Activated T-cell treated with anti-CD3 and anti-CD28 coated beads for 48 hours (primary cell): ENCODE measurements at regions not wholly inside any gene's neighbourhood (a gene's known extent, or its start where the extent isn't known, plus 50 kb on each side); places are given as distances from the start of the nearest gene placed in this dataset.

Source experiments
- DNase-seq: peaks from one replicate; pipeline ENCODE4 v3.0.0-alpha.2; 2020; ENCODE audit warnings: low read depth

DNA sequence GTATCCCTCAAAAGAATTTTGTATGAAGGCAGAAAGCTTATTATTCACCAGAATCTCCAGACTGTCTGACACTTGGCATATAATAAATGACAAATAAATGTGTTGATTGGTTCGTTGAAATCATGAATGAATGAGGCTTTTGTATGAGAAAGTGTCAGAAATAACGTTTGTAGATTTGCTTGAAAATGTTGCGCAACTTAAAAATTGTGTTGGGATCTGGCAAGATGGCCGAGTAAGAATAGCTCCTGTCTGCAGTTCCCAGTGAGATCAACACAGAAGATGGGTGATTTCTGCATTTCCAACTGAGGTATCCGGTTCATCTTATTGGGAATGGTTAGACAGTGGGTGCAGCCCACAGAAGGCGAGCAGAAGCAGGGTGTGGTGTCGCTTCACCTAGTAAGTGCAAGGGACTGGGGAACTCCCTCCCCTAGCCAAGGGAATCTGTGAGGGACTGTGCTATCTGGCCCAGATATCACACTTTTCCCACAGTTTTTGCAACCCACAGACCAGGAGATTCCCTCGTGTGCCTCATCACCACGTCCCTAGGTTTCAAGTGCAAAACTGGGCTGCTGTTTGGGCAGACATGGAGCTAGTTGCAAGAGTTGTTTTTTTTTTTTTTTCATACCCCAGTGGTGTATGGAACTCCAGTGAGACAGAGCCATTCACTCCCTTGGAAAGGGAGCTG lies 759.0 kb downstream of the LTN1 start:
- DNase-seq, result no peak

DNA sequence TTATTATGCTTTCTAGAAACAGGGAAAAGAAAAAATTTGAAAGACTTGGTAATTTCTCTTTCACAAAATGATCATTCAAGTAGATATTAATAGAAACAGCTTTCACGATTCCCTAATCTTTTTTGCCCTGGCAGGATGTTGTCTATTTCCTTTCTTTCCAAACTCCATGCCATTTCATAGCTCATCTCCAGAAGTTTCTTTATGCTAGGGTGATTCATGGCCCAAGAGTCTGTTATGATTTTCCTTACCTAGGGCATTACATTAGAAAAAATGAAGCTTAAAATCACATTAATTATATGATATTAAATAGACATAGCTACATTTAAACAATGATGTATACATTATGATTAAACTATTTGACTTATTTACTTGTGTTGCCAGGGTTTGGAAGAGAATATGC lies 762.1 kb downstream of the LTN1 start:
- DNase-seq, result no peak

GRCh38 chr21:28229814-28230213 lies 762.9 kb downstream of the LTN1 start:
- no peak for DNase-seq

DNA sequence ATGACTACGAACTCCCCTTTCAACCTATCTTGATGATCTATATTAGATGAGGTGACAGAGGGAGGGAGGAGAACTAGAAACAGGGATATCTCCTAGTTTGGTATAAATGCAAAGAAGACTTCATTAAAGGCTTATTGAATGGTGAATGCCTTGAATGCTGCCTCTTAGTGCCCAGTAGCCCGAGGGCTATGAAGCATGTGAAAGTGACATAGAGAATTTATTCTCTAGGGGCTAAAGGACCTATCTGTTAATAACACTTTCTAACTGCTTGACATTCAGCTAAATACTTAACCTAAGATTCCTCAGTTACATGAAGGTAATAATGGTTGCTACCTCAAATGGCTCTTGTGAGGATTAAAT lies 764.1 kb downstream of the LTN1 start:
- DNase-seq, result no peak

- no peak for DNase-seq
Observed at GRCh38 chr21:28227881-28228635, 764.6 kb downstream of the LTN1 start.

DNA sequence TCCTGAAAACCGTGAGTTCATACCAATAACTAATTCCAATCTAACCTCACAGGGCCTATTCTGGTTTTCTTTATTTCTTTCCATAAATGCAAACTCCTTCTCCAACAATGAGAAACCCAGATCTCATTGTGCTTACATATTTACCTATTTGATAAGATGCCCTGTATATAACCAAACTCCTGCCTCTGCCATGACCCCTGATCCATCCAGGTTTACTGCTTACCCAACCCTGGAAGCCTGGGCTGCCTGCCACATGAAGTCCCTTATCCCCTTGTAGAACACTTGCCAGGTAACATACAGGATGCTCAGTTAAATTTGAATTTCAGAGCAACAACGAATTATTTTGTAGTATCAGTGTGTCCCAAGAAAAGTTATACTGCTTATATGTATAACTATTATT lies 766.1 kb downstream of the LTN1 start:
- DNase-seq, result no peak

DNA sequence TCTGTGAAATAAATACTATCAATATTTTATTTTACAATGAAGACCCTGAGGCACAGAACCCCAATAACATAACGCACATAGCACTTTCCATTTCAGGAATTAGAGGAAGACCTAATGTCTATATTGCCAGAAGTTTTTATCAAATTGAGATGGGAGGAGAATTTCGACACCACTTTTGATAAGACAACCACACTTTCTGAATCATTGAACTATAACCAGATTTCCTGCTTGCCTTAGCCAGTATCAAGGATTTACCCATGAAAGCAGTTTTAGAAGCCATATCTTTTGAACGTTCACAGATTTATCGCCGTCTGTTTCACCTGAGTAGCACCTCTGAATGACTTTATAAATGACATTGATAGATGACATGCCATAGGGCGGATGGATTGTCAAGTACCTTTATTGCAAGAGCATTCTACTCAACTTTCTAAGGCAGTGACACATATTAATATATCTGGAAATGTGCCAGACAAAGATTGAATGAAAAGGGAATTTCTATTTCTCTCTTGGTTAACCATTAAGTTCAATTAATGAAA lies 768.4 kb downstream of the LTN1 start:
- no peak for DNase-seq

DNA sequence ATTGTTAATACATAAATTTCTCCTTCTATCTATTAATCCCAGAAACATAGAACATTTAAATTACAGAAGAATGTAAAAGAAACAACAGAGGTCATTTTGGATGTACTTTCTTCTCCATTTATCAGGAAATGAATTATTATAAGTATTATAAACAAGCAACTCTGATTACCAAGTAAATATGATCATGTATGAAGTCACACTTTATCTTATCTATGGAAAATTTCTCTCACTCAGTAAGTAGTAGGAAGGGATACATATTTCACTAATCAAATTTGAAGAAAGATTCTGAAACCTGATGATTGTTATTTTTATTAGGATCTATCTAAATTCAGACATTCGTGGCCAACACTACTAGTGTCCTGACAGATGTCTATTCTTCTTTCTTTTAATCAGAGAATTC lies 770.7 kb downstream of the LTN1 start:
- no peak for DNase-seq

DNA sequence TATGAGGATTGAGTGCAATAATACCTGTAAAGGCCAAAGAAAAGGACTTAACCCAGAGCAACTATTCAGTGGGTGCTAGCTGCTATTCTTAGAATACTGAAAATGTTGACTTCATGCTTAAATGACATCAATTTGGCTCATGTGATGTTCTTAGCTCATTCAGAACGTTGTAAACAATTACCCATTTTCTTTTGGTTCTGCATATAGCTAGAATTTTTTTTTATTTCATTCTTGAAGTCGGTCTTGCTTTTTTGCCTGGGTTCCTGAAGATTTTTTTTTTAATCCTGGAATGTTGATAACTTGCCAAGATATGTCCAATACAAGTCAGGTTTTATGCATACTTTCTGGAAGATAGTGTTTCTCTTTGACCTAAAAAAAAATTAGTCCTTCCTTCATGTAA lies 772.0 kb downstream of the LTN1 start:
- DNase-seq, result no peak

DNA sequence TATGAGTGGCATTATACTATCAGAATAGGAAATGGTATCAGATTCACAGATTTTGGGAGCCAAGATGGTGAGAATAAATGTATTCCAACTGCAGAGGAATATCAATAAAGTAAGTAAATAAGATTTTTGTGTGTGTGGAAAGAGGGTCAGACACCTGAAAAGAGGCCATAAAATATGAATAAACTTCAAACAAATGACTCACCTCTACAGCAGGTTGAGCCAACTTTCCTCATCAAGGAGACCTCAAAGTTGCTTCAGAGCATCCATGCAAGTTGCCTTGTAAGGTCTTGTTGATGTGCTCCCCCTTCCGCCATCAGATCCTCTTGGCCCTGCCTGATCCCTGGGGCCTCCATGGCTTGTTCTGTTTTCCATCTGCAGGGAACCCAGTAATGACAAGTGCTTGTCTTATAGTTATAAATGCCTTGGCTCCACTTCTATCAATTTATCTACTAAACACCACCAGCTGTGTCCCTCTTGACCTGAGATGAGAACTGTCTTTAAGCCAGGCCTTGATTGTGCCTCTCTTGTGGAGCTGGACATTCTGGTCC lies 775.6 kb downstream of the LTN1 start:
- no peak for DNase-seq

- no peak for DNase-seq
Observed at GRCh38 chr21:28215214-28215954, 777.3 kb downstream of the LTN1 start.

GRCh38 chr21:28214786-28215185 lies 777.9 kb downstream of the LTN1 start:
- no peak for DNase-seq

DNA sequence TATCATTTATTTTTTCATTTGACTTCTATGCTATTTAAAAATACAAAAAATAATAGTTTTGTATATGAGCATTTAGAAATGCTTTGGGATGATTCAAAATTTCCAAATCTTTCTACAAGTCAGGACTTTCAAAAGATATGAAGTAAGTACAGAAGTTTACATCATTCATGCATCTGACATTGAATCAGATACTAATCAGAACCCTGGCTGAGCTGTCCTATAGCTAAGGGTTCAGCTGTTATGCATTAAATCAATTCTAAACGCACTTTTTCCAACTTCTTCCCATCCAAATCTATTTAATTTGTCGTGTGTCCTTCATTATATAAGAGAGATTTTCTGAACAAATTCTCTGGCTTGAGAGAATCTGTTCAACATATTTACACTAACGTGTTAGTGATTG lies 779.4 kb downstream of the LTN1 start:
- no peak for DNase-seq

DNA sequence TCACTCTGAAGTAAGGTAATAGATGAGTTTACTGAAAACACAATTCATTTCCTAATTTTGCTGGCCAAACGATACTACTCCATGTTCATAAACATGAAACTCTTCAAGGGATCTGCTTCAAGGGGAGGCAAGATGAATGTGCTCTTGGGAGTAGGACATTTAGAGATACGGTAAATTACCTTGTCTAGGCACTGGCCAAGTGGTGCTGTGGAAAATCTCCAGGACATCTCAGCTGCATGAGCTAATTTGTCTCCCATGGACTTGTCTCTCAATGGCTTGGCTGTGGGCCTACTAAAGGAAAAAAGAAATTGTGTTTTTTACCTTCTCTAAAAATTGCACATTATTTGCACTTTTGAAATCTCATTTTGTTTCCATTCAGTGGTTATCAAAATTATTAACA lies 780.6 kb downstream of the LTN1 start:
- no peak for DNase-seq

DNA sequence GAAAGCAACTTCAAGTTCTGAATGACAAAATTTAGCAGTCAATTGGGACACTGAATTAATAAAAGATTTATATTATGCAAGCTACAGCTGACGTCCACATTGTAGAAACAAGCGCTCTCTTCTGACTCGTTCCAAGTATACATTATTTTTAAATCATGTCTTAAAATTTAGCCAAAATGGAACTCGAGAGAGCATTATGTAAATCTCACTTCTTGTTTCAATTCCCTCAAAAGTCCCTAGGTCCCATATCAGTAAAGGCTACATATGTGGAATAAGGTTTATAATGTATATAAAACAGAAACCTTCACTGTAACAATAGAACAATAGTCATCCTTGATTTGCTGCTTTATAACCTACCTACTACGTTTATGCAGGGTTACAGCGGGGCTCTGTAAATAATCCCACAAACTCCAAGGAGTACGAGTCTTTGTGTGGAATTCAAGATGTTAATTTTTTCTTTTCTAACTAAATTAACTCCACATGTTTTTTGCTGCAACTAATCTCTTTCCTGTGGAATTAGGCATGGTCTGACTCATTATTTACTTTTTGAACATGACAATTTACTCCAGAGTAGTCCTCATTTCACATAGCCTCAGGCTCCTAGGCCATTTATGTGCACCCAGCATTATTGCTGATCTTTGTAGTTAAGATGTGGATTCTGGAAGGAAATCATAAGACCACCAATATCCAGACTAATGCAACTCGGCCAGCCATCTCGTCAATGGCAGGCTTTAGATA lies 785.1 kb downstream of the LTN1 start:
- no peak for DNase-seq

DNA sequence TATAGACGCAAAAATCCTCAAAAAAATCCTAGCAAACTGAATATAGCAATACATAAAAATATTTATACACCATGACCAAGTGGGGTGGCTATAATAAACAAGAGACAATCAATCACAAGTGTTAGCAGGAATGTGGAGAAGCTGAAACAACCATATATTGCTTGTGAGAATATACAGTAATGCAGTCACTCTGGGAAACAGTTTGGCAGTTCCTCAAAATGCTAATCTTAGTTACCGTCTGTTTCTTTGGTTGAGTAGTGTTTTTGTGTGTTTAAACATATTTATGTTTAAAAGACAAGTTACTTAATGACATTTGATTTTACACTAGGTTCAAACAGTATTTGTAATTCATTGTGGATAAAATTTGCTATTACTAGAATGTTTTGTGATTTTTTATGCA lies 792.0 kb downstream of the LTN1 start:
- DNase-seq, result no peak

DNA sequence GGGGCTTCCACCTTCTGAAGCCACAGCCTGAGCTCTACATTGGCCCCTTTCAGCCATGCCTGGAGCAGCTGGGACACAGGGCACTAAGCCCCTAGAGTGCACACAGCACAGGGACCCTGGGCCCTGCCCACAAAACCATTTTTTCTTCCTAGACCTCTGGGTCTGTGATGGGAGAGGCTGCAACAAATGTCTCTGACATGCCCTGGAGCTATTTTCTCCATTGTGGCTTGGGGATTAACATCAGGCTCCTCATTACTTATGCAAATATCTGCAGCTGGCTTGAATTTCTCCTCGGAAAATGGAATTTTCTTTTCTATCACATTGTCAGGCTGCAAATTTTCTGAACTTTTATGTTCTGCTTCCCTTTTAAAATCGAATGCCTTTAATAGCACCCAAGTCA lies 795.7 kb downstream of the LTN1 start:
- DNase-seq, result no peak

DNA sequence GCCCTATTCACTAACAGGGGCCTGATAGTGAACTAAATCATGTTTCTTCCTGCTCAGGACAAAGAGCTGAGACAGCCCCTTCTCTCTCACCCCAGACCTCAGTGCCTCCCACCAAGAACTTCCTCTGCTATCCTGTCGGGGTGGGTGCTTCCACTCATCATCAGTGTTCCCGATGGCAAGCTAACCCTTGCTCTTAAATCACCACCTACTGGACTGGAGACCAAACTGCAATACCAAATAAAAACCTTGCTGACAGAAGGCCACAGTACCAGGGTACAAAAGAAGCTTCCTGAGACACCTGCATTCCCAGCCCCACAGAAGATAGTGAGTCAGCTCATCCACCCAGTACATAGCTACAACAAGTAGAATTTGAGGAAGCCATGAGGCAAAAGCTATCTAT lies 799.5 kb downstream of the LTN1 start:
- no peak for DNase-seq

GRCh38 chr21:28186604-28187003 lies 806.1 kb downstream of the LTN1 start:
- no peak for DNase-seq

- no peak for DNase-seq
Observed at GRCh38 chr21:28181730-28182129, 810.9 kb downstream of the LTN1 start.

DNA sequence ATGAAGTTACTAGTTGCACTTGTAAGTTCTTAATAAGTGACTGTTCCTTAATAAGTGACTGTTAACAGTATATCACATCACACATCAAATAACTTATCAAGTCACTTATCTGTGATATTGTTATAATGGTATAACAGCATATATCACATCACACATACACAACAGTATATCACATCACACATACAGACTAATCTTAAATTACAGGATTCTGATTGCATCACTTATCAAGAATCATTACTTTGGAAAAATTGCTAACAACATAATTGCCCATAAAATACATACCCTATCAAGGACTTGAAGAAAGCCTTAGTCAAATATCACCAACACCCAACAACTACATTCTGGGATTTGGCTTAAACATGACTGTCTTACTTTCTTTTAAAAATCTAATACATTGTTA lies 813.5 kb downstream of the LTN1 start:
- no peak for DNase-seq

- no peak for DNase-seq
Observed at GRCh38 chr21:28177124-28177523, 815.6 kb downstream of the LTN1 start.
